Left ventricle myocardium superior (tissue), 1 donor: ENCODE measurements at regions not wholly inside any gene's neighbourhood (a gene's known extent, or its start where the extent isn't known, plus 50 kb on each side); places are given as distances from the start of the nearest gene placed in this dataset.

Experiments used
- ATAC-seq: fragments of 200-7000 bp; cut with Tn5 transposase; one replicate; pipeline ENCODE4 v1.9.1; 2020; ENCODE audit warnings: mild to moderate bottlenecking, moderate library complexity
- DNase-seq: peaks from one replicate; pipeline ENCODE4 v3.0.0-alpha.2; 2020
- intact Hi-C: fragments of 100-400 bp; cut with micrococcal nuclease; formaldehyde crosslinking; loops from one replicate; pipeline ENCODE4 v1.11.0; 2022
- donor health status: DM: no; HTN: yes; CAD: no; lungs with severe emphysema.

DNA sequence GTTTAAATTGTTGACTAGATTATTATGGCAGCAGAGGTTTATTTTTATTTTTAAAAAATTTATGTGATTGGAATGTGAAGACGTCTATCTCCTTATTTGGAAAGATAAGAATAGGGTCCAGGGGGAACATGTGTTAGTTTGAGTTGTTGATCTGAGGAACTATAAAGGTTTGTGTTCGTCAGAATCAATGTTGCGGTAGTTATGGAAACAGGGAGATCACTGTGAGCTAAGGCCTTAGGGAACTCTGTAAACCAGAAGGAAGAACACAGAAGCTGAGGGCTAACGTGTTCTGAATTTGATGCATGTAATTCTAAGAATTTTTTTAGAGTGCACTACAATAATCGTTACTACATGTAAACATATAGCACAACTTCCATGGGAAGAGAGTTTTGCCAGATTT is 168.5 kb upstream of the ZSWIM2 start:
- no peak for ATAC-seq
- no peak for DNase-seq
- intact Hi-C loops = no loop called here

DNA sequence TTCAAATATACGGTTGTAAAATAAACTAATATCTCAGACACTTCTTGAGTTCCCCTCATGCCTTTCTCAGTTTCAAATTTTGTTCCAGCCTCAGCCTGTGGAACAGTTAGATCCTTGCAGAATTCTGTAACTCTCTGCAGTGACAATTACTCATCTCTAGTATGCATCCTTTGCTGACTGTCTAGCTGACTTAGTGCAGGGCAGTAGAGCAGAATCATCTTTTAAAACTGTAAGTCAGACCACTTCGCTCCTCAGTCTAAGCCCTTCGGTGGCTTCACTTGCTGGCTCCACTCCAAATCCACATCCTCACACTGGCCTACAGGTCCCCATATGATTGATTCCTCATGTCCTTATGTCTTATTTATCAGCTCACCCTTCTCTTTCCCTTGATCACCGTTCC is 164.1 kb upstream of the ZSWIM2 start:
- DNase-seq (no peak), ATAC-seq (no peak)
- intact Hi-C loops = no loop called here

DNA sequence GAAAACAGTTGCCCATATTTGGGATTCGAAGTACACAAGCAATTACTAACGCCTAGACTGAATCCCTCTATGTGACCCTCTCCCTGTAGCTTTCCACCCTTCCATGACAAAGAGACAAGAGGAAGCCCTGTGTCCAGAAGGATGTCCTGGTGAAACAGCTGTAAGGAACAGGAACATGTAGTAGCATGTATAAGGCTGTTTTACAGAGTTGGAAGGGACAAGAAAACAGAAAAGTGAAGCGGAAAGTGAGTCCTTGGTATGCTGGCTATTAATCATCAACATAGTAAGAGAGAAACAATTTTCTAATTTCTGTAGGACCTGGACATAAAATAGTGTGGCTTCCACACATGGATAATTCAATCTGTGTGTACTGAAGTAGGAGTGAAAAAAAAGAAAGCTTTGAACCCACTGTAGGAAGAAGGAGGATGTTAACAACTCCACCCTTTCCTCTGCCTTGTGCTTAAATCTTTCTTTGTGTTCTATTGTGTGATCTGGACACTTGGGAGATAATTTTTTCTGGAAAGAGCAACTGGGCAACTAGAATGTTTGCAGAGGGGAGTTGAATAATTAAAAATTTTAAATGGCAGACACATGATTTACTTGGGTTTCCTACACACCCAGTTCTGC is 162.3 kb upstream of the ZSWIM2 start:
- DNase-seq = no peak
- no peak for ATAC-seq
- intact Hi-C loops = no loop called here

DNA sequence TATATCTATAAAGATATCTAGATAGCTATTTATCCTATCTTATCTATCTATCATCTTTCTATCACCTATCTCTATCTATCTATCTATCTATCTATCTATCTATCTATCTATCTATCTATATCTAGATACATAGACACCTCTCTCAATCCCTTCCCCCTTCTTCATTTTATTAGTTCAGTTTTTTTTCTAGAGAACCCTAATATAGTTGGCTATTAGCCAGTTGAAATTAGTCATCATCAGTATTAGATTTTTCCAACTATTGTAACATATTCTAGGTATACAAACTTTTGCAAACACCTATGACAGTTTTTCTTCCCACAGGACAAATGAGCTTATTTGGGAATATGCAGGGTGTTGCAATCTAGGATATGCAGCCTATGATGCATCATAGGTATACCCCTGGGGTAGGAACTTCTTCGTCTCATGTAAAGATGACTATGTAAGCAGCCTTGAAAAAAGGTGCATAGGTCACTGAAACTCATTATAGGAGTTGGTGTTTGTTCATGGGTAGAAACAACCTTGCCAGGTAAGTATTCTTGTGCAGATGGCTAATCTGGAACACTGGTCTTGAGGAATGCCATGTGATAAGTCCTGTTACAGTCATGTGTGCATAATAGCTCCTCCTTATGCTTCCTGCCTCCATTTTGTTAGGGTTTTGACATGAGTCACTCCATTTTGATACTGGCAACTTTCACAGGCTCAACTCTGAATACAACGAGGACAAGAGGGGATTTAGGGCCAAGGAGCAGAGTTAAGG is 160.7 kb upstream of the ZSWIM2 start:
- intact Hi-C loops = no loop called here
- no peak for DNase-seq
- no peak for ATAC-seq

DNA sequence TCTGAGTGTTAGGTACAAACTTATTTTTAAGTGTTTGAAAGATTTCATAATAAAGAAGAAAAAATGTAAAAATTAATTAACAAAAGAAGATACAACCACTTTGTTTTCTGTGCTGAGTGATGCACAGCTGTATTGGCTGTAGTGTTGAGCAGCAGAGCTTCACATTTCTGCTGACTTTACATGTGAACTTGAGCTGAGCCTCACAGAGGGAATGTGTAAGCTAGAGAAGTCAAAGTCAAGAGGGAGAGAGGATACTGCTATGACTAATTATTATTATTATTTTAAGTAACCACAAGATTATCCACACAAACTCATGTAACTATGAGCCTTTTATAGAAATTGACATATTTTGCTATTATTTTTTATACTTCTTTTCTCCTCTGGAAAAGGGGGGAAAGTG is 159.1 kb upstream of the ZSWIM2 start:
- no peak for ATAC-seq
- no peak for DNase-seq
- intact Hi-C loops = no loop called here

DNA sequence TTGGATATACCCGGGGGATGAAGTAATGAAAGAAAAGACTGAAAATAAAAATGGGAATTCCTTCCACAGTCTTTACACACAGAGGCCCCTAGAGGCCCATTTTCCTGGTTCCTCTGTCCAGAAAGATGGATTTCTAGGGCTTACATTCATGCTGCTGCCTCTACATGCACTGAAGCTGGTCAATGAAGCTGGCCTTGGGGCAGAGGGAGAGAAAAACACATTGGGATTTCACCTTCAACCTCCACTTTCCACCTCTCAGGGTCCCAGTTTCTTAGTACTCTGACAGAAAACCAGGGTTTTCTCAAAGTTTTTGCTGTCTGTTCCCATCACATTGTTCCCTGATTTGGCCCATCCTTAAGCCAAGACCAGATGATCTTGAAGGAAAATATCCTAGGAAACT is 154.6 kb upstream of the ZSWIM2 start:
- intact Hi-C loops = no loop called here
- ATAC-seq (no peak), DNase-seq (no peak)

DNA sequence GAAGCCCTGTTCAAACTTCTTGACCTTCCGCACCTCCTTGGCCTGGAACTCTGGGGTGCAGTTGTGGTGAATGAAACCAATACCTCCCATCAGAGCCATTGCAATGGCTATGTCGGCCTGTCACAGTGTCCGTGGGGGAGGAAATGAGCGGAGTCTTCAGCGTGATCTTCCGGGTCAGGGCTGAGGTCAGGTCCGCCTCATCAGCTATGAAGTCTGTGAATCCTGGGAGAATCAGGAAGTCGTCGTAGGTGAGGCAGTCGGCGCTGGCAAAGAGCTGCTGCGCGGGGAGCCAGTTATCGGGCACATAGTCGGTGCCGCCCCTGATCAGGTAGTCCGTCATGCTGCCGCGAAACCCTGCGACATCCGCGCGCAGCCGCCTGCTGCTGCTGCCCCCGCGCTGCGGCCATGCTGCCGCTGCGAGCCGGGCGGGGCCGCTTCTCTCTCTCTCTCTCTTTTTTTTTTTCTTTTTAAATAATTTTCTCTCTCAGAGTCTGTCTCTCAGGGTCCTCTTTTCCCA is 154.1 kb upstream of the ZSWIM2 start:
- DNase-seq = peak; percentile 36
- ATAC-seq = peak; percentile 38

DNA sequence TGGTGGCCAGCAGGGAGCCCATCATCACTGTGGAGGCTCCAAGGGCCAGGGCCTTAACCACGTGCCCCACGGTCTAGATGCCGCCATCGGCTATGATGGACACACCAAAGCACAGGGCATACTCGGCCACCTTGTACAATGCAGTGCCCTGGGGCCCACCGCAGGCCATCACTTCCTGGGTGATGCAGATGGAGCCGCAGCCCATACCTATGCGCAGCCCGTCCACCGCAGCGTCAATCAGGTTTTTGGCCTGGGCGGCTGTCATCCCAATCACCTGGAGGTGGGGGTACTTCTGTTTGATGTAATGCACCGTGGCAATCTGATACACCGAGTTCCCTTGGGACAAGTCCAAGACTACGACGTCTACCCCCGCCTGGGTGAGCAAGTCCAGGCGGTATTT is 153.3 kb upstream of the ZSWIM2 start:
- intact Hi-C loops = no loop called here
- DNase-seq = no peak
- ATAC-seq = no peak

More for the DNA sequence above, 154.1 kb upstream of the ZSWIM2 start:
- intact Hi-C loops = no loop called here

DNA sequence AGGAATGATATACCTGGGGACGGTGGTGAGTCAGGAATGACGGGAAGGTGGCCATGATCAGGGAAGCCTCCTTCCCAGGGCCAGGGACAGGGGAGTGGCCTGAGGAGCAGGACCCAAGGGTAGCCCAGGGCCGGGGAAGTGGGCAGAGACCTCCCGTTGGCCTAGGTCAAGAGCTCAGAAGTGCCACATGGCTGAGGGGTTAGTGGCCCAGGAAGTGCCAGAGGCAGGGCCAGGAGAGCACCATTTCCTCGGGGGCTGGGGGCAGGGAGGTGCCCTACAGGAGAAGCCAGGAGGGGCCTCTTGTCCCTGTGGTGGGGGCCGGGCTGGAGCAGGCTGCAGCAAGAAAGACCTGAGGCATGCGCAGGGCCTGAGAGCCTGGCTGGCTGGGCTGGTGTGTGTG is 152.3 kb upstream of the ZSWIM2 start:
- DNase-seq = no peak
- no peak for ATAC-seq
- intact Hi-C loops = no loop called here

DNA sequence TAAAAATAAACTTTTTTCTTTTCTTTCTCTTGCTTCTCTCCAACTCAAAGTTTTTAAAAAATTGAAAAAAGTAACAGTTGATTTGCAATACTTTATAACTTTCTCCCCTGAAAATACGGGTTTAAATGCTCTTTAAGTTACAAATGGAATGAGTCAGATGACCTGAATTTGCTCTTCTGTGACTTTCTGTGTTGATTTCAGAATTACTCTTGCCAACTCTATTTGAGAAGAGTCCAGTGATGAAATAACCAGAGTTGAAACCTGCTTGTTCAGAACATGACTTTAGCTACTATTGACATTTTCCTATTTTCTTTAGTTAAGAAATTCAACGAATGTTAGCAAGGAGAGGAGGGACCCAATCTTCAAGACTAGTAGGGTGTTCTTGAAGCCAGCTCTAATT is 146.1 kb upstream of the ZSWIM2 start:
- DNase-seq (no peak), ATAC-seq (no peak)
- intact Hi-C loops = no loop called here

DNA sequence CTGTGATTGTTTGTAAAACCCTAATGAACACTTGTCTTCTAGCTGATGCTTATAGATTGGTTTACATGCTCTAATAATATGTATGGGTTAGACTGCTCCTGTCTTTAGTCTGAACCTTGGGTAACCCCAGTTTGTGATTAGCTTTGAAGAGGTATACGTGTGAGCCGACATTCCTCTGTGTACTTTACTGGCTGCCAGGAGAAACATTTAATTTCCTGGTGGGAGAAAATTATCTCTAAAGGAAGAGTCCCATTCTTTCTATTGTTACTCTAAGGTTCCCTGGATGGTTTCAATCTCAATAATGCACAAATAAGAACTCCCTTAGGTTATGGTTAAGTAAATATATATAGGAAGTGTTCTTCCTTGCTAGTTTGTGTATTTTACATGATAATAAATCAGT is 143.6 kb upstream of the ZSWIM2 start:
- no peak for ATAC-seq
- DNase-seq = no peak
- intact Hi-C loops = no loop called here

DNA sequence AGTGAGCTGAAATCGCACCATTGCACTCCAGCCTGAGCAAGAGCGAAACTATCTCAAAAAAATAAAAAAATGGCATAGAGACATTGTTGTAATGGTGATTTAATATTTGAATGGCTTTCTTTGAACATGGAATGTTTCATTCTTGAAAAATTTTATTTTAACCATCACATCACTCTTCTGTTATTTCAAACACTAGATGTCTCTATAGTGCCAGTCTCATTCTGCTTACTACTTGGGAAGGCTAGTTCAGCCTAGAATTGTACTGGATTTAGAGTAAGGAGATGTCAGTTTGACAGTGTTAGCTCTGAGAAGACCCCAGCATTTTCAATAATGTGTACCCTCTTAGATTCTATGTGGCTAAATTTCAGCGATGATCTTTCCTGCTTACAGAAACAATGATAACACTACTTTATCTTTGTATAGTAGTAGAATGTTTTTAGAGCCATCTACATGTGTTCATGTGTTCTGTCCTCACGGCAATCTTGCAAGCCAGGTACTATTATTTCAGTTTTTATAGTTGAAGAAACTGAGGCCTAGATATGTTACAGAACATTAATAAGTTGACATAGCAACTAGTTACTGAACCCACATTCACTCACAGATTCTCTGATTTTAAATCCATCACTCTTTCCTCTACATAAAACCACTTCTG is 142.9 kb upstream of the ZSWIM2 start:
- ATAC-seq (peak; percentile 45), DNase-seq (no peak)
- intact Hi-C loops = no loop called here

DNA sequence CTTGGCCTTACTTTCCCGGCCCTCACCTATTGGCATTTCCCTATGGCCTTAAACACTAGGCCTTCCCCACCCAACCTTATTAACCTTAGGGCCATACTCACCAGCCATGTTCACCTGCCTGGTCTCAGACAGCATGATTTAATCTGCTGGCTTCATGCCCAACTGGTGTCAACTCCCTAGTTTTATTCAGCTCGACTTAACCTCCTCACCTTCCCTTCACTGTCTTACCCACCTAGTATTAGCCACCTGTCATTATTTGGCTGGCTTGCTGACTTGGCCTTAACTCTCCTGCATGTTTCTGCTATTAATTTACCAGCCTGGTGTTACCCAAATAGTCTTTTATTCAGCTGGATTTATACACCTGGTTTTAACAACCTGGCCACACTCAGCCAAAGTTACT is 136.0 kb upstream of the ZSWIM2 start:
- ATAC-seq (no peak), DNase-seq (no peak)
- intact Hi-C loops = no loop called here

DNA sequence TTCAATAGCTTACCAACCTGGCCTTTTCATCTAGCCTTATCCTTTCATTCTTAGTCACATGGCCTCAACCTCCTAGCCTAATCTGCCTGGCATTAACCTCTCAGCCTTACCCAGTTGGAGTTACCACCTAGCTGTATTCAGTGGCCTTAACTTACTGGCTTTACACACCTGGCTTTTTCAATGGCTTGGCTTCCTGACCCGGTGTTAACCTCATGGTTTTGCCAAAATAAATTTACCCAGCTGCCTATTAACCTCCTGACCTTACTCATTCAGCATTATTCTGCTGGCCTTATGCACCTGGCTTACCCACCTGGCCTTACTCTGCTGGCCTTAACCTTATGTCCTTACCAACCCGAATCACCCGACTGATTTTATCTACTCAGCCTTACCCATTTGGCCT is 135.5 kb upstream of the ZSWIM2 start:
- intact Hi-C loops = no loop called here
- ATAC-seq (no peak), DNase-seq (no peak)

DNA sequence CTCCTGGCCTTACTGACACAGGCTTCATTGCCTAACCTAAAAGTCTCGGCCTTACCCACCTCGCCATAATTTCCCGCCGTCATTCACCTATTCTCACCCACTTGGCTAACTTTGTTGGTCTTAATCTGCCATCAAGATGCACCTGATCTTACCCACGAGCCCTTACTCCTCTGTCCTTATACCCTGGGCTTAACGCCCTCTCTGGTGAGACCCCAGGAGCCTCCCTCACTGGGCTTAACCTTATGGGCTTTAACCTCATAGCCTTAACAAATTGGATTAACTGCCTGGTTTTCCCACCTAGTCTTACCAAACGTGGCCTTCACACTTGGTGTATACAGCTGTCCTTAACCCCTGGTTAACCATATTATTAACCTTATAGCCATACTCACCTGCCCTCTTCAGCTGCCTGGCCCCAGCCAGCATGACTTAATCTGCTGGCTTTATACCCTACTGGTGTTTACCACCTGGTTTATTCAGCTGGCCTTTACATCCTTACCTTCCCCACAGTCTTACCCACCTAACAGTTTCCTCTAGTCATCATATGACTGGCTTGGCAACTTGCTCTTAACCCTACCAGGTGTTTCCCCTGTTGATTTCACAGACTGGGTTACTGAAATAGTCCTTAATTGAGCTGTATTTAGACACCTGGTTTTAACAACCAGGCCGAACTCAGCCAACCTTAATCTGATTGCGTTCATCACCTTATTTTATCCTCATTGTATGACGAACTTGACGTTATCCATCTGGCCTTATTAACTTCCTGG is 132.0 kb upstream of the ZSWIM2 start:
- DNase-seq (no peak), ATAC-seq (no peak)
- intact Hi-C loops = no loop called here

DNA sequence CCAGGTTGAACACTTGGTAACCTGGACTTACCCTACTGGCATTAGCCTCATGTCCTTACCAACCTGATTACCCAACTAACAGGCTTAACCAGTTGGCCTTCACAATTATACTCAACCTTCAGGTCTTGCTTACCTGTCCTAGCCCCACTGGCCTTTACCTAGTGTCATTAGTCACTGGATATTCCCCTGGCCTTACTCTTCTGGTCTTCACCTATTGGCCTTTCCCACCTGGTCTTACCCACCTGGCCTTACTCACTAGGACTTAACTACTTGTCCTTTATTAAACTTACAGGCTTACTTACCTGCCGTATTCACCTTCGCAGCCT is 131.1 kb upstream of the ZSWIM2 start:
- intact Hi-C loops = no loop called here
- ATAC-seq = no peak
- DNase-seq = no peak

DNA sequence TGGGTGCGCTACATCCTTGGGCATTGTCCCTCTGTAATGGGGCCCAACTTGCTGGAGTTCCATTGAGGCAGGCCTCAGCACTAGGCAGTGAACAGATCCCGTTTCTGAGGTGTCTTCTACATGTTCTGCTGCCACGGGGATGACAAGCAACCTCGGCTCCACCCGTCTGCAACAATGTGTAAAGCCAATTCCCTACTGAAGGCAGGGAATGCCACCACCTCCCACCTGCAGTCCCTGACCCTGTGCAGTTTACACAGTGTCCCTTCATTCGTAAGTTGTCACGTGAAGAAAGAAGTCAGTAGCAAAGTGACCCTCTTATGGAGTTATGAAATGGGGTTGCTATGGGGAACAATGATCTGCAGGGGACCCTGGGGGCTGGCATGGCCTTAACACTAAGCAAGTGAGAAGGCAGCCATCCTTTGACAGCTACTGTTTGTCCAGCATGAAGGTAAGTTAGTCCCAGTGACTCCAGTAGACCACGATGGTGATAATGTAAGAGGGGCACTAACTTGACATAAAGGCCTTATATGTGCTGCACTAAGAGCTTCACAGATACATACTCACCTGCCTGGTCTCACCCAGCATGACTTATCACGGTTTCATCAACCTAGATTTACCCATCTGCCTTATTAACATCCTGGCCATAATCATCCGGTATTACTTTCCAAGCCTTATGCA is 130.6 kb upstream of the ZSWIM2 start:
- ATAC-seq (no peak), DNase-seq (no peak)
- intact Hi-C loops = no loop called here

DNA sequence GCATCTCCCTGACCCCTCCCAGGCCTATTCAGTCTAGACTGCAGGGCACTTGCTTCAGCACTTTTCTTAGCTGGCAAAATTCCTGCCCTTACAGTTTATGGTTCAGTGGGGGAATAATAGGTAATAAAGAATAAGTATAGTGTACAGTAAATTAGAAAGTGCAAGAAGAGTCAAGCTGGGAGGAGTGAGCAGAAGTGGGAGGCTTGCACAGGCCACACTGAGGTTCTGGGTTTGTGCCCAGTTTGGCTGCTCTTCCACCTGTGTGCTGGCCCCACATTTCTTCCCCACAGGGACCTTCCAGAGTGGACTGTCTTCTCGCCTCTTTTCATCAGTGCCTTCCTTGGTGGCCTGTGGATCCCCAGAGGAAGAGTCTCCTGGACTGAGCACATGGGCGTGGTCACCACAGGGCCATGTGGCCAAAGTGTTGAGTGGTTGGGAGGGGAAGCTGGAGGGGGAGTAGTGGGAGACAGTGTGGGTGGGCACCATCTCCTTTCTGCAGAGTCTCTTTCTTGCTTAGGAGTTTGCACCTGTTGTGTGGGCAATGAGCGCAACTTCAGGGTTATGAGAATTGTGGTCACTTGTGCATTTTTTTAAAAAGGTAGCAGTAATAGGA is 128.6 kb upstream of the ZSWIM2 start:
- intact Hi-C loops = no loop called here
- no peak for DNase-seq
- ATAC-seq = no peak

DNA sequence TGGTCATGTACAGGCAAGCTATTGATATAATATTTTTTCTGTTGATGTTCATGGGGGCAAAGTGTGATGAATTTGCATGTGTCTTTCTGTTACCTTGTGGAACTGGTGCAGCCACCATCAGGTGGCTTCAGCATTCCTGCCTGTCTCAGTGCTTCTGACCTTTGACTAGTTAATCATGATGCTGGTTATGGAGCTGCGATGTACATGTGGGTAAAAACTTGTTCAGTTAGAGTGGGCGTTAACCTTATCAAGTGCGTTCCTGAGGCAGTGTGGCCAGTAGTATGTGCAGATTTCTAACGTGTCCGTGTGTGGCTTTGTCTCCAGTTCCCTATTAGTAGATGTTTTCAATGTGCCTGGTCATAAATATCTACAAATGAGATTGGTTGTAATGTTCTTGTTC is 127.4 kb upstream of the ZSWIM2 start:
- DNase-seq (no peak), ATAC-seq (no peak)
- intact Hi-C loops = no loop called here
